ENCODE measurements at regions not wholly inside any gene's neighbourhood (a gene's known extent, or its start where the extent isn't known, plus 50 kb on each side); places are given as distances from the start of the nearest gene placed in this dataset.
"Not testable (repeated sequence)": the region's sequence is repeated elsewhere in the genome, so short reads cannot be mapped to it uniquely, and the experiment has no call there.

GRCh38 chr6:133786016-133786415 lies 102.9 kb upstream of the TCF21 start:
- no peaks in the 10 kb centered on the region for H3K9me3 ChIP-seq
- no peak overlapping the region for H3K27ac ChIP-seq
- no peak for TF ChIP-seq CTCF (IDR thresholded peaks at IDR 0.05)
- no peaks in the 10 kb centered on the region for H3K27me3 ChIP-seq
- no peak overlapping the region for H3K4me3 ChIP-seq (ENCODE audit: low read depth in 1 of 2, low read length in 1 of 2)
- no peaks in the 10 kb centered on the region for H3K36me3 ChIP-seq
- no peaks in the 10 kb centered on the region for H3K4me1 ChIP-seq (ENCODE audit: control insufficient read depth in 1 of 2, insufficient read depth in 1 of 2, low read depth in 1 of 2, low read length in 1 of 2)

GRCh38 chr6:133787122-133787521 lies 101.8 kb upstream of the TCF21 start:
- Histone ChIP-seq H3K4me1 (ENCODE audit: control insufficient read depth in 1 of 2, insufficient read depth in 1 of 2, low read depth in 1 of 2, low read length in 1 of 2) (no peaks in the 10 kb centered on the region), H3K27me3 (no peaks in the 10 kb centered on the region), H3K27ac (no peak overlapping the region), H3K9me3 (no peaks in the 10 kb centered on the region), H3K4me3 (ENCODE audit: low read depth in 1 of 2, low read length in 1 of 2) (no peak overlapping the region), H3K36me3 (no peaks in the 10 kb centered on the region)
- TF ChIP-seq CTCF (IDR thresholded peaks at IDR 0.05): no peak

GRCh38 chr6:133787859-133788505 lies 100.9 kb upstream of the TCF21 start:
- Histone ChIP-seq H3K9me3 (no peaks in the 10 kb centered on the region), H3K4me3 (ENCODE audit: low read depth in 1 of 2, low read length in 1 of 2) (no peak overlapping the region), H3K27me3 (no peaks in the 10 kb centered on the region), H3K4me1 (ENCODE audit: control insufficient read depth in 1 of 2, insufficient read depth in 1 of 2, low read depth in 1 of 2, low read length in 1 of 2) (no peaks in the 10 kb centered on the region), H3K27ac (no peak overlapping the region), H3K36me3 (no peaks in the 10 kb centered on the region)
- no peak for TF ChIP-seq CTCF (IDR thresholded peaks at IDR 0.05)

GRCh38 chr6:133788556-133788955 lies 100.4 kb upstream of the TCF21 start:
- TF ChIP-seq CTCF (IDR thresholded peaks at IDR 0.05): no peak
- Histone ChIP-seq H3K27ac (no peak overlapping the region), H3K4me3 (ENCODE audit: low read depth in 1 of 2, low read length in 1 of 2) (no peak overlapping the region), H3K27me3 (no peaks in the 10 kb centered on the region), H3K36me3 (no peaks in the 10 kb centered on the region), H3K9me3 (no peaks in the 10 kb centered on the region), H3K4me1 (ENCODE audit: control insufficient read depth in 1 of 2, insufficient read depth in 1 of 2, low read depth in 1 of 2, low read length in 1 of 2) (no peaks in the 10 kb centered on the region)

GRCh38 chr6:133789449-133789848 lies 99.5 kb upstream of the TCF21 start:
- H3K27ac ChIP-seq; H3K27me3 ChIP-seq; H3K4me1 ChIP-seq (ENCODE audit: control insufficient read depth in 1 of 2, insufficient read depth in 1 of 2, low read depth in 1 of 2, low read length in 1 of 2); H3K36me3 ChIP-seq; H3K9me3 ChIP-seq; H3K4me3 ChIP-seq (ENCODE audit: low read depth in 1 of 2, low read length in 1 of 2): not testable (repeated sequence)

- H3K9me3 ChIP-seq; H3K4me3 ChIP-seq (ENCODE audit: low read depth in 1 of 2, low read length in 1 of 2); H3K27ac ChIP-seq; H3K36me3 ChIP-seq; H3K27me3 ChIP-seq; H3K4me1 ChIP-seq (ENCODE audit: control insufficient read depth in 1 of 2, insufficient read depth in 1 of 2, low read depth in 1 of 2, low read length in 1 of 2): not testable (repeated sequence)
Measured at GRCh38 chr6:133790756-133791155, 98.2 kb upstream of the TCF21 start.

GRCh38 chr6:133795051-133795450 lies 93.9 kb upstream of the TCF21 start:
- not testable (repeated sequence) for H3K9me3 ChIP-seq; H3K4me3 ChIP-seq (ENCODE audit: low read depth in 1 of 2, low read length in 1 of 2); H3K36me3 ChIP-seq; H3K4me1 ChIP-seq (ENCODE audit: control insufficient read depth in 1 of 2, insufficient read depth in 1 of 2, low read depth in 1 of 2, low read length in 1 of 2); H3K27ac ChIP-seq; H3K27me3 ChIP-seq
